ENCODE measurements at regions not wholly inside any gene's neighbourhood (a gene's known extent, or its start where the extent isn't known, plus 50 kb on each side); places are given as distances from the start of the nearest gene placed in this dataset.
"Not testable (repeated sequence)": the region's sequence is repeated elsewhere in the genome, so short reads cannot be mapped to it uniquely, and the experiment has no call there.

DNA sequence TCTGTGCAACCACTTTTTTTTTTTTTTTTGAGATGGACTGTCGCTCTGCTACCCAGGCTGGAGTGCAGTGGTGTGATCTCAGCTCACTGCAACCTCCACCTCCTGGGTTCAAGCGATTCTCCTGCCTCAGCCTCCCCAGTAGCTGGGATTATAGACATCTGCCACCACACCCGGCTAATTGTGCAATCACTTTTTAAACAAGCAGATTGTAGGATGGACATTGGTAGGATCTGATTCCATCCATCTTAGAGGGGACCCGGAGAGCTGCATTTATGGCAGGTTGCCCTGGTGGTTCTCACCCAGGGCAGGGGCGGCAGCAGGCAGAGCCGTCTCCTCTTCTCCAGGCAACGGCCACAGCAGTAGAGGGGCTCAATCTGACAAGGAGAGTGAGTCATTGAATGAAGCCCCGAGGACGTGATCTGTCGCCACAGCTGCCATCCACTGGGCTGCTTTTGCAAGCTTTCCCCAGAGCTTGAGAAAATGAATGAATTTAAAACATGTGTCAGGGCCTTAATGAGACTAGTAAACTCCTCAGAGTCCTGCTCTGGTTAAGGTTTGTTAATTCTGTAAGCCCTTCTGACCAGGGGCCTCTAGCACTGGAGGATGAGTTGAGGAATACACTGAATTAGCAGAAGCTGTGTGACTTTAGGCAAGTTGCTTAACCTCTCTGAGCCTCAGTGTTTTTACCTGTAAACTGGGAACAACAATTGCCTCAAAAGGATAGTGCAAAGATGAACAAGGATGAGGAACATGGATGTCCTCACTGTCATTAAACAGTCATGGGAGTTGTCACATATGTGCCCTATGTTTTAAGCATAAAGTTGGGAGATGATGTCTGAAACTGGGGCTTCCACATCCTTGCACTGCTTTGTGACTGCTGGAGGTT is 129.1 kb downstream of the ASB7 start:
- no peak for TF ChIP-seq CTCF (IDR thresholded peaks at IDR 0.05; ENCODE audit: low read depth, low read length)
- DNase-seq (ENCODE audit: low read depth in 2 of 2), result peak in 1 of 2 donors; percentile 39
- H3K4me3 ChIP-seq (replicated peaks in 1 of 2; ENCODE audit: low read depth in 2 of 2, low read length in 2 of 2), result no peak overlapping the region

- TF ChIP-seq CTCF (IDR thresholded peaks at IDR 0.05; ENCODE audit: low read depth, low read length), result no peak
- peak; percentile 35 to 45 for DNase-seq (ENCODE audit: low read depth in 2 of 2)
- no peak overlapping the region for H3K4me3 ChIP-seq (replicated peaks in 1 of 2; ENCODE audit: low read depth in 2 of 2, low read length in 2 of 2)
These were observed 130.0 kb downstream of the ASB7 start for GRCh38 chr15:100732211-100733055.

- DNase-seq (ENCODE audit: low read depth in 2 of 2), result peak; percentile 63 to 73
- no peak overlapping the region for H3K4me3 ChIP-seq (replicated peaks in 1 of 2; ENCODE audit: low read depth in 2 of 2, low read length in 2 of 2)
- no peak for TF ChIP-seq CTCF (IDR thresholded peaks at IDR 0.05; ENCODE audit: low read depth, low read length)
These were observed 130.9 kb downstream of the ASB7 start for GRCh38 chr15:100733101-100733842.

DNA sequence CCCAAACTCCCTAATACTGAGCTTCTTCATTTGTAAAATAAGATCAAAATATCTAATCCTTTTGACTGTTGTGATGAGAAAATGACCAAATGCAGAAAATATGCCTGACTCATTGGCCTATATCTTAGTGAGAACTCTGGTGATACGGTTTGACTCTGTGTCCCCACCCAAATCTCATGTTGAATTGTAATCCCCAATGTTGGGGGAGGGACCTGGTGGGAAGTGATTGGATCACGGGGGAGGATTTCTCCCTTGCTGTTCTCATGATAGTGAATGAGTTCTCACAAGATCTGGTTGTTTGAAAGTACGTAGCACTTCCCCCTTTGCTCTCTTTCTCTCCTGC is 131.4 kb downstream of the ASB7 start:
- not testable (repeated sequence) for H3K4me3 ChIP-seq (replicated peaks in 1 of 2; ENCODE audit: low read depth in 2 of 2, low read length in 2 of 2)
- DNase-seq (ENCODE audit: low read depth in 2 of 2), result peak; percentile 32 to 69

- TF ChIP-seq CTCF (IDR thresholded peaks at IDR 0.05; ENCODE audit: low read depth, low read length), result no peak
- DNase-seq (ENCODE audit: low read depth in 2 of 2), result no peak
- H3K4me3 ChIP-seq (replicated peaks in 1 of 2; ENCODE audit: low read depth in 2 of 2, low read length in 2 of 2), result no peak overlapping the region
These were observed 132.2 kb downstream of the ASB7 start for GRCh38 chr15:100734586-100734985.

- no peak for DNase-seq (ENCODE audit: low read depth in 2 of 2)
- TF ChIP-seq CTCF (IDR thresholded peaks at IDR 0.05; ENCODE audit: low read depth, low read length), result no peak
- H3K4me3 ChIP-seq (replicated peaks in 1 of 2; ENCODE audit: low read depth in 2 of 2, low read length in 2 of 2), result no peak overlapping the region
These were observed 133.0 kb downstream of the ASB7 start for GRCh38 chr15:100735129-100736053.
